K562 (cell line): ENCODE measurements at regions not wholly inside any gene's neighbourhood (a gene's known extent, or its start where the extent isn't known, plus 50 kb on each side); places are given as distances from the start of the nearest gene placed in this dataset.

Experiments
- ATAC-seq: fragments of 200-7000 bp; cut with Tn5 transposase; 3 replicates; pipeline ENCODE4 v1.9.1; 2020; ENCODE audit warnings: moderate library complexity
- BruUV-seq: library from RNA; stranded (reverse); fragments of 400-500 nt; replicated peaks from 2 replicates; lab custom pipeline; 2021; lab: Mats Ljungman, UMichigan
- CTCF ChIA-PET: fragments of 300-600 bp; formaldehyde crosslinking; extraction: SDS; loops from one replicate; lab custom pipeline; 2021; ENCODE audit warnings: low intra/inter-chr PET ratio; lab: Yijun Ruan, JAX
- POLR2A ChIA-PET: fragments of 300-600, 350-650 bp; sonication (Branson Sonifier 250); formaldehyde crosslinking; extraction: SDS; loops from one replicate; lab custom pipeline; 2021; ENCODE audit warnings: antibody characterized with exemption, inconsistent platforms; lab: Yijun Ruan, JAX
- DNase-seq, 4 experiments: peaks; one replicate each; pipeline versions ENCODE4 v3.0.0 to v3.0.0-alpha.2; 2011 to 2018; ENCODE audit warnings: low spot score in 3 of 4, mixed read lengths in 3 of 4; ENCODE audit errors: extremely low read depth in 1 of 4
- FAIRE-seq: peaks from 2 replicates; lab custom pipeline; 2011; peaks lifted over from hg19 to GRCh38; lab: Jason Lieb, UNC
- H2AFZ ChIP-seq: 2 replicates; pipeline ENCODE4 v1.6.0; 2011; ENCODE audit warnings: low read depth, low read length, control low read depth, inconsistent platforms
- H3K27ac ChIP-seq: fragments of 200-600 bp; 3 replicates; pipeline ENCODE4 v1.8.0; 2011; ENCODE audit warnings: low read depth, mild to moderate bottlenecking, control low read depth, inconsistent platforms, low read length, moderate library complexity, mixed read lengths; ENCODE audit errors: extremely low read depth
- H3K27me3 ChIP-seq, 2 experiments: fragments of 300-600 bp in 1 of 2; 2 replicates in 1 of 2; 3 replicates in 1 of 2; pipeline versions ENCODE4 v1.6.0 to v1.8.0; 2011; ENCODE audit warnings: inconsistent platforms in 2 of 2, low read length in 2 of 2, mild to moderate bottlenecking in 1 of 2, mixed read lengths in 1 of 2, moderate library complexity in 1 of 2; ENCODE audit not compliant: control insufficient read depth in 2 of 2, insufficient read depth in 2 of 2
- H3K36me3 ChIP-seq: fragments of 300-600 bp; 3 replicates; pipeline ENCODE4 v1.8.0; 2011; ENCODE audit warnings: mild to moderate bottlenecking, low read length, inconsistent platforms; ENCODE audit not compliant: control insufficient read depth, insufficient read depth
- H3K4me1 ChIP-seq, 2 experiments: fragments of 200-600 bp in 1 of 2; replicated peaks in 1 of 2; 2 replicates in 1 of 2; 3 replicates in 1 of 2; pipeline versions ENCODE4 v1.5.1 to v1.8.0; 2011; ENCODE audit warnings: inconsistent platforms in 2 of 2, low read length in 2 of 2, mild to moderate bottlenecking in 1 of 2, mixed read lengths in 1 of 2, moderate library complexity in 1 of 2; ENCODE audit not compliant: control insufficient read depth in 2 of 2, insufficient read depth in 2 of 2
- H3K4me2 ChIP-seq: 2 replicates; pipeline ENCODE4 v1.6.1; 2011; ENCODE audit warnings: low read length, control low read depth, inconsistent platforms, mixed read lengths; ENCODE audit not compliant: insufficient read depth
- H3K4me3 ChIP-seq: fragments of 200-600 bp; sonication (generic), shearing (Covaris generic); 2 replicates; pipeline ENCODE4 v1.5.1; 2016; ENCODE audit warnings: control low read depth, inconsistent platforms
- H3K79me2 ChIP-seq: fragments of 200-600 bp; 3 replicates; pipeline ENCODE4 v1.8.0; 2011; ENCODE audit warnings: low read length, inconsistent platforms; ENCODE audit not compliant: control insufficient read depth, insufficient read depth
- H3K9ac ChIP-seq, 2 experiments: 2 replicates each; pipeline versions ENCODE4 v1.6.0 to v1.6.1; 2011; ENCODE audit warnings: low read depth in 2 of 2, low read length in 2 of 2, control low read depth in 1 of 2, inconsistent platforms in 1 of 2, mild to moderate bottlenecking in 1 of 2, mixed read lengths in 1 of 2; ENCODE audit not compliant: insufficient read depth in 1 of 2
- H3K9me1 ChIP-seq: one replicate; pipeline ENCODE4 v1.6.0; 2011; ENCODE audit warnings: inconsistent platforms, mild to moderate bottlenecking, low read length, moderate library complexity; ENCODE audit not compliant: control insufficient read depth, insufficient read depth
- H3K9me3 ChIP-seq: replicated peaks from 2 replicates; pipeline ENCODE4 v1.5.1; 2011; ENCODE audit warnings: low read depth, low read length, inconsistent platforms; ENCODE audit not compliant: control insufficient read depth, insufficient read depth
- H4K20me1 ChIP-seq: replicated peaks from 2 replicates; pipeline ENCODE4 v1.6.1; 2011; ENCODE audit warnings: low read length, inconsistent platforms, mixed read lengths; ENCODE audit not compliant: control insufficient read depth, insufficient read depth
- WHSC1 ChIP-seq: IDR thresholded peaks from one replicate; pipeline ENCODE4 v1.6.1; 2012; ENCODE audit warnings: low read length, control low read depth, inconsistent platforms
- WGBS: fragments of 100-300 bp; shearing (Covaris generic); methylation state at CpG from one replicate; pipeline ENCODE4 v1.1.6; 2016; ENCODE audit warnings: low coverage, mixed read lengths; ENCODE audit not compliant: insufficient coverage; ENCODE audit errors: missing lambda C conversion rate; 5-methylcytosine and 5-hydroxymethylcytosine counted together
- in situ Hi-C: fragments of 300-500 bp; cut with MboI; formaldehyde crosslinking; loops from 4 replicates; pipeline ENCODE4 v1.15.0; 2018; ENCODE audit warnings: inconsistent platforms, mixed read lengths
- intact Hi-C: fragments of 100-400 bp; cut with micrococcal nuclease; formaldehyde crosslinking; loops from 2 replicates; pipeline ENCODE4 v1.14.2; 2022
- TF ChIP-seq, protein P1 (sequence below), 3 experiments: fragments of 200-800 bp in 1 of 3; fragments of 250-450 bp in 1 of 3; fragments of 450-650 bp in 1 of 3; sonication (Bioruptor Pico) in 1 of 3; sonication (Bioruptor generic) in 1 of 3; formaldehyde crosslinking in 1 of 3; IDR thresholded peaks; 2 replicates each; pipeline versions ENCODE4 v1.6.1 to v1.8.0; 2016 to 2022; ENCODE audit warnings: mild to moderate bottlenecking in 2 of 3, missing genetic modification characterization in 2 of 3, missing compliant biosample characterization in 1 of 3, moderate library complexity in 1 of 3

DNA sequence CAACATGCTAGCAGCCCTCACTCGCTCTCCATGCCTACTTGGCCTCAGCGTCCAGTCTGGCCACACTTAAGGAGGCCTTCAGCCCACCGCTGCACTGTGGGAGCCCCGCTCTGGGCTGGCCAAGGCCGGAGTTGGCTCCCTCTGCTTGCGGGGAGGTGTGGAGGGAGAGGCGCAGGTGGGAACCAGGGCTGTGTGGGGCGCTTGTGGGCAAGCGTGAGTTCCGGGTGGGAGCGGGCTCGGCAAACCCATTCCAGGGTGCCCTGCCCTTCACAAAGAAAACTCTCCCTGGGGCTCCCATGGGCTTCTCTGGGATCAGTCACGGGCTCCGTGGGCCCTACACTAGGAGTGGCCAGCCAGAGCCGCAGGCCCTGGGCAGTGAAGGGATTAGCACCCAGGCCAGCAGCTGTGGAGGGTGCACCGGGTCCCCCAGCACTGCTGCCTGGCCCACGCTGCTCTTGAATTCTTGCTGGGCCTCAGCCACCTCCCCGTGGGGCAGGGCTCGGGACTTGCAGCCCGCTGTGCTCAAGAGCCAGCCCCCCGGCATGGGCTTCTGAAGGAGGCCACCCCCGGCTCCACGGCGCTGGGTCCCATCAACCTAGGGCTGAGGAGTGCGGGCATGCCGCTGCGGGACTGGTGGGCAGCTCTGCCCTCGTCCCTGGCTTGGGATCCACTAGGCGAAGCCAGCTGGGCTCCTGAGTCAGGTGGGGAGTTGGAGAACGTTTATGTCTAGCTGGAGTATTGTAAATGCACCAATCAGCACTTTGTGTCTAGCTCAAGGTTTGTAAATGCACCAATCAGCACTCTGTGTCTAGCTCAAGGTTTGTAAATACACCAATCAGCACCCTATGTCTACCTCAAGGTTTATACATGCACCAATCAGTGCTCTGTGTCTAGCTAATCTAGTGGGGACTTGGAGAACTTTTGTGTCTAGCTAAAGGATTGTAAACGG, 273.6 kb upstream of the SULF2 start:
- no peak overlapping the region for H3K4me2 ChIP-seq
- H3K9me3 ChIP-seq = no peaks in the 10 kb centered on the region
- H3K9ac ChIP-seq = no peak overlapping the region
- no peak for ATAC-seq
- H3K36me3 ChIP-seq = no peaks in the 10 kb centered on the region
- H3K4me1 ChIP-seq = no peaks in the 10 kb centered on the region
- DNase-seq = no peak
- WGBS = 1% methylated on average over 30 of the region's 31 CpGs
- POLR2A ChIA-PET = interaction anchor here (1.1 to 1.4 kb wide), 2 partner anchors 12 to 280 kb away, joined by 4 read pairs; no protein-coding TSS in a partner anchor
- BruUV-seq = no TSS peak
- no peak overlapping the region for H3K27ac ChIP-seq
- in situ Hi-C loops (no loop called here), intact Hi-C loops (no loop called here)
- TF ChIP-seq, protein P1, sequence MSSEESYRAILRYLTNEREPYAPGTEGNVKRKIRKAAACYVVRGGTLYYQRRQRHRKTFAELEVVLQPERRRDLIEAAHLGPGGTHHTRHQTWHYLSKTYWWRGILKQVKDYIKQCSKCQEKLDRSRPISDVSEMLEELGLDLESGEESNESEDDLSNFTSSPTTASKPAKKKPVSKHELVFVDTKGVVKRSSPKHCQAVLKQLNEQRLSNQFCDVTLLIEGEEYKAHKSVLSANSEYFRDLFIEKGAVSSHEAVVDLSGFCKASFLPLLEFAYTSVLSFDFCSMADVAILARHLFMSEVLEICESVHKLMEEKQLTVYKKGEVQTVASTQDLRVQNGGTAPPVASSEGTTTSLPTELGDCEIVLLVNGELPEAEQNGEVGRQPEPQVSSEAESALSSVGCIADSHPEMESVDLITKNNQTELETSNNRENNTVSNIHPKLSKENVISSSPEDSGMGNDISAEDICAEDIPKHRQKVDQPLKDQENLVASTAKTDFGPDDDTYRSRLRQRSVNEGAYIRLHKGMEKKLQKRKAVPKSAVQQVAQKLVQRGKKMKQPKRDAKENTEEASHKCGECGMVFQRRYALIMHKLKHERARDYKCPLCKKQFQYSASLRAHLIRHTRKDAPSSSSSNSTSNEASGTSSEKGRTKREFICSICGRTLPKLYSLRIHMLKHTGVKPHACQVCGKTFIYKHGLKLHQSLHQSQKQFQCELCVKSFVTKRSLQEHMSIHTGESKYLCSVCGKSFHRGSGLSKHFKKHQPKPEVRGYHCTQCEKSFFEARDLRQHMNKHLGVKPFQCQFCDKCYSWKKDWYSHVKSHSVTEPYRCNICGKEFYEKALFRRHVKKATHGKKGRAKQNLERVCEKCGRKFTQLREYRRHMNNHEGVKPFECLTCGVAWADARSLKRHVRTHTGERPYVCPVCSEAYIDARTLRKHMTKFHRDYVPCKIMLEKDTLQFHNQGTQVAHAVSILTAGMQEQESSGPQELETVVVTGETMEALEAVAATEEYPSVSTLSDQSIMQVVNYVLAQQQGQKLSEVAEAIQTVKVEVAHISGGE (CRISPR knock-in tag; IDR thresholded peaks at IDR 0.05) = peak in 1 of 3 experiments; percentile 13; a peak in 1 of 6 replicates
- TF ChIP-seq WHSC1 = no peak
- FAIRE-seq = no peak
- H3K27me3 ChIP-seq = no peaks in the 10 kb centered on the region; a peak in 1 of 5 replicates
- no peaks in the 10 kb centered on the region for H4K20me1 ChIP-seq
- CTCF ChIA-PET = no interaction called here
- H3K79me2 ChIP-seq = no peaks in the 10 kb centered on the region
- no peaks in the 10 kb centered on the region for H3K9me1 ChIP-seq
- H2AFZ ChIP-seq = no peak overlapping the region
- no peak overlapping the region for H3K4me3 ChIP-seq
